ENCODE measurements at regions not wholly inside any gene's neighbourhood (a gene's known extent, or its start where the extent isn't known, plus 50 kb on each side); places are given as distances from the start of the nearest gene placed in this dataset.

GRCh38 chr3:132804498-132804897, 82.3 kb upstream of the NPHP3 start:
- Histone ChIP-seq H2AFZ (ENCODE audit: low read length) (no peak overlapping the region), H3K27me3 (ENCODE audit: insufficient read depth, low read length) (no peaks in the 10 kb centered on the region), H3K4me2 (ENCODE audit: insufficient read depth, low read length) (peak overlapping the region; percentile 10), H3K36me3 (ENCODE audit: insufficient read depth, low read length) (no peaks in the 10 kb centered on the region), H3K9me3 (ENCODE audit: low read depth, low read length) (no peaks in the 10 kb centered on the region), H3K4me3 (ENCODE audit: insufficient read depth, low read length) (no peak overlapping the region), H3K79me2 (ENCODE audit: insufficient read depth, low read length) (no peaks in the 10 kb centered on the region), H3K27ac (ENCODE audit: low read depth, low read length) (no peak overlapping the region), H3K4me1 (ENCODE audit: insufficient read depth, low read length) (peaks cover 17% of the 10 kb centered on the region), H4K20me1 (ENCODE audit: insufficient read depth, low read length) (no peaks in the 10 kb centered on the region)
- no peak for TF ChIP-seq CTCF (IDR thresholded peaks at IDR 0.05; ENCODE audit: extremely low read depth, low read depth, low read length)
- no peak for DNase-seq (ENCODE audit: insufficient read length, low spot score, missing footprints)

GRCh38 chr3:132803889-132804288, 81.7 kb upstream of the NPHP3 start:
- Histone ChIP-seq H3K27ac (ENCODE audit: low read depth, low read length) (no peak overlapping the region), H3K4me1 (ENCODE audit: insufficient read depth, low read length) (peaks cover 17% of the 10 kb centered on the region), H2AFZ (ENCODE audit: low read length) (no peak overlapping the region), H3K4me2 (ENCODE audit: insufficient read depth, low read length) (peak overlapping the region; percentile 10), H3K36me3 (ENCODE audit: insufficient read depth, low read length) (no peaks in the 10 kb centered on the region), H3K27me3 (ENCODE audit: insufficient read depth, low read length) (no peaks in the 10 kb centered on the region), H3K4me3 (ENCODE audit: insufficient read depth, low read length) (no peak overlapping the region), H4K20me1 (ENCODE audit: insufficient read depth, low read length) (no peaks in the 10 kb centered on the region), H3K79me2 (ENCODE audit: insufficient read depth, low read length) (no peaks in the 10 kb centered on the region), H3K9me3 (ENCODE audit: low read depth, low read length) (no peaks in the 10 kb centered on the region)
- TF ChIP-seq CTCF (IDR thresholded peaks at IDR 0.05; ENCODE audit: extremely low read depth, low read depth, low read length), result peak; percentile 21
- DNase-seq (ENCODE audit: insufficient read length, low spot score, missing footprints), result no peak

- H3K4me3 ChIP-seq (ENCODE audit: insufficient read depth, low read length), result peak overlapping the region; percentile 17
- no peak overlapping the region for H2AFZ ChIP-seq (ENCODE audit: low read length)
Observed at GRCh38 chr3:132800958-132801357, 78.7 kb upstream of the NPHP3 start.

GRCh38 chr3:132790806-132791205, 68.6 kb upstream of the NPHP3 start:
- no peaks in the 10 kb centered on the region for H4K20me1 ChIP-seq (ENCODE audit: insufficient read depth, low read length)
- no peak overlapping the region for H3K4me2 ChIP-seq (ENCODE audit: insufficient read depth, low read length)
- H3K27me3 ChIP-seq (ENCODE audit: insufficient read depth, low read length), result peaks cover 20% of the 10 kb centered on the region
- H3K9me3 ChIP-seq (ENCODE audit: low read depth, low read length), result no peaks in the 10 kb centered on the region
- no peak for DNase-seq (ENCODE audit: insufficient read length, low spot score, missing footprints)
- H2AFZ ChIP-seq (ENCODE audit: low read length), result no peak overlapping the region
- no peak overlapping the region for H3K27ac ChIP-seq (ENCODE audit: low read depth, low read length)
- no peak for TF ChIP-seq CTCF (IDR thresholded peaks at IDR 0.05; ENCODE audit: extremely low read depth, low read depth, low read length)
- peaks cover 15% of the 10 kb centered on the region for H3K4me1 ChIP-seq (ENCODE audit: insufficient read depth, low read length)
- H3K79me2 ChIP-seq (ENCODE audit: insufficient read depth, low read length), result no peaks in the 10 kb centered on the region
- no peak overlapping the region for H3K4me3 ChIP-seq (ENCODE audit: insufficient read depth, low read length)
- no peaks in the 10 kb centered on the region for H3K36me3 ChIP-seq (ENCODE audit: insufficient read depth, low read length)

More at GRCh38 chr3:132800958-132801357, 78.7 kb upstream of the NPHP3 start:
- no peaks in the 10 kb centered on the region for H3K79me2 ChIP-seq (ENCODE audit: insufficient read depth, low read length)
- H3K36me3 ChIP-seq (ENCODE audit: insufficient read depth, low read length), result no peaks in the 10 kb centered on the region
- no peaks in the 10 kb centered on the region for H3K9me3 ChIP-seq (ENCODE audit: low read depth, low read length)
- no peaks in the 10 kb centered on the region for H4K20me1 ChIP-seq (ENCODE audit: insufficient read depth, low read length)
- peaks cover 17% of the 10 kb centered on the region for H3K4me1 ChIP-seq (ENCODE audit: insufficient read depth, low read length)
- TF ChIP-seq CTCF (IDR thresholded peaks at IDR 0.05; ENCODE audit: extremely low read depth, low read depth, low read length), result no peak
- peak overlapping the region; percentile 69 for H3K4me2 ChIP-seq (ENCODE audit: insufficient read depth, low read length)
- H3K27ac ChIP-seq (ENCODE audit: low read depth, low read length), result no peak overlapping the region
- DNase-seq (ENCODE audit: insufficient read length, low spot score, missing footprints), result peak; percentile 41
- H3K27me3 ChIP-seq (ENCODE audit: insufficient read depth, low read length), result no peaks in the 10 kb centered on the region

Data from osteoblast (primary cell).